HCT116 (cell line): ENCODE measurements at regions not wholly inside any gene's neighbourhood (a gene's known extent, or its start where the extent isn't known, plus 50 kb on each side); places are given as distances from the start of the nearest gene placed in this dataset.

Experiments
- ATAC-seq: fragments of 200-7000 bp; cut with Tn5 transposase; 2 replicates; pipeline ENCODE4 v1.9.1; 2020; ENCODE audit warnings: mild to moderate bottlenecking, moderate library complexity
- BruUV-seq: library from RNA; stranded (reverse); fragments of 400-500 nt; replicated peaks from 2 replicates; lab custom pipeline; 2021; lab: Mats Ljungman, UMichigan
- CTCF ChIA-PET: fragments of 300-600 bp; sonication (Branson Sonifier 250); formaldehyde crosslinking; loops from one replicate; lab custom pipeline; 2021; ENCODE audit warnings: antibody characterized with exemption; lab: Charles Lee
- POLR2A ChIA-PET: fragments of 300-600, 350-600 bp; sonication (Branson Sonifier 250); formaldehyde crosslinking; loops from one replicate; lab custom pipeline; 2021; ENCODE audit warnings: antibody characterized with exemption; lab: Charles Lee
- RAD21 ChIA-PET, 2 experiments: fragments of 300-600 bp; sonication (Branson Sonifier 250); formaldehyde crosslinking; loops; one replicate each; lab custom pipeline; 2023; ENCODE audit warnings: low total read pairs in 2 of 2; ENCODE audit not compliant: uncharacterized antibody in 2 of 2, unreplicated experiment in 2 of 2, low non-redundant PET in 1 of 2; lab: Charles Lee
- DNase-seq: peaks from one replicate; pipeline ENCODE4 v3.0.0-alpha.2; 2010; ENCODE audit warnings: low read depth, low spot score
- H2AFZ ChIP-seq: fragments of 200-600 bp; shearing (Covaris generic), sonication (generic); 2 replicates; pipeline ENCODE4 v1.6.1; 2017; ENCODE audit warnings: low read depth, mixed run types, mixed read lengths, antibody characterized with exemption, low read length; ENCODE audit not compliant: poor library complexity, severe bottlenecking
- H3K27ac ChIP-seq: 2 replicates; pipeline ENCODE4 v1.5.1; 2012; ENCODE audit warnings: low read depth, low read length
- H3K27me3 ChIP-seq: fragments of 200-600 bp; sonication (generic); 2 replicates; pipeline ENCODE4 v1.6.1; 2016; ENCODE audit warnings: mixed run types, low read length, mixed read lengths; ENCODE audit not compliant: insufficient read depth
- H3K36me3 ChIP-seq, 2 experiments: fragments of 200-500 bp in 1 of 2; fragments of 200-600 bp in 1 of 2; sonication (Bioruptor generic) in 1 of 2; sonication (generic) in 1 of 2; 2 replicates each; pipeline versions ENCODE4 v1.5.1 to v1.6.1; 2014 to 2016; ENCODE audit warnings: low read length in 2 of 2, inconsistent platforms in 1 of 2, mixed read lengths in 1 of 2, mixed run types in 1 of 2; ENCODE audit not compliant: insufficient read depth in 2 of 2, control insufficient read depth in 1 of 2
- H3K4me1 ChIP-seq, 2 experiments: fragments of 200-600 bp in 1 of 2; sonication (generic) in 1 of 2; 2 replicates each; pipeline versions ENCODE4 v1.5.1 to v1.6.1; 2012 to 2017; ENCODE audit warnings: low read length in 2 of 2, inconsistent platforms in 1 of 2, mild to moderate bottlenecking in 1 of 2, mixed read lengths in 1 of 2, mixed run types in 1 of 2, moderate library complexity in 1 of 2; ENCODE audit not compliant: insufficient read depth in 2 of 2, control insufficient read depth in 1 of 2
- H3K4me2 ChIP-seq: fragments of 200-600 bp; sonication (generic); 2 replicates; pipeline ENCODE4 v1.6.1; 2017; ENCODE audit warnings: mixed run types, low read length, mixed read lengths
- H3K4me3 ChIP-seq, 2 experiments: fragments of 200-600 bp in 1 of 2; sonication (generic) in 1 of 2; replicated peaks in 1 of 2; 2 replicates each; pipeline ENCODE4 v1.5.1; 2011 to 2016; ENCODE audit warnings: low read length in 2 of 2, control low read depth in 1 of 2, low read depth in 1 of 2, mild to moderate bottlenecking in 1 of 2, mixed read lengths in 1 of 2, mixed run types in 1 of 2
- H3K79me2 ChIP-seq: fragments of 200-600 bp; sonication (generic); 2 replicates; pipeline ENCODE4 v1.6.1; 2017; ENCODE audit warnings: mild to moderate bottlenecking, mixed run types, low read length, moderate library complexity, mixed read lengths; ENCODE audit not compliant: insufficient read depth
- H3K9ac ChIP-seq: fragments of 200-600 bp; sonication (generic); 2 replicates; pipeline ENCODE4 v1.6.1; 2016; ENCODE audit warnings: low read length, mixed read lengths
- H3K9me2 ChIP-seq: fragments of 200-600 bp; sonication (generic), shearing (Covaris generic); 2 replicates; pipeline ENCODE4 v1.6.1; 2017; ENCODE audit warnings: mixed run types, mild to moderate bottlenecking, moderate library complexity; ENCODE audit not compliant: insufficient read depth
- H3K9me3 ChIP-seq, 2 experiments: fragments of 200-500 bp in 1 of 2; fragments of 200-600 bp in 1 of 2; sonication (Bioruptor generic) in 1 of 2; sonication (generic) in 1 of 2; 2 replicates each; pipeline ENCODE4 v1.6.1; 2014 to 2017; ENCODE audit warnings: low read length in 2 of 2, mixed read lengths in 2 of 2, inconsistent platforms in 1 of 2, low read depth in 1 of 2, mild to moderate bottlenecking in 1 of 2, mixed run types in 1 of 2, moderate library complexity in 1 of 2; ENCODE audit not compliant: control insufficient read depth in 1 of 2, insufficient read depth in 1 of 2
- H4K20me1 ChIP-seq: fragments of 200-600 bp; sonication (generic), shearing (Covaris generic); 2 replicates; pipeline ENCODE4 v1.6.1; 2017; ENCODE audit warnings: mixed run types, mild to moderate bottlenecking, moderate library complexity; ENCODE audit not compliant: insufficient read depth
- CEBPB ChIP-seq: IDR thresholded peaks from 2 replicates; pipeline ENCODE4 v1.6.1; 2012; ENCODE audit warnings: low read depth
- ELF1 ChIP-seq: IDR thresholded peaks from 2 replicates; pipeline ENCODE4 v1.6.1; 2012; ENCODE audit warnings: low read depth, borderline replicate concordance
- EZH2phosphoT487 ChIP-seq: fragments of 200-600 bp; IDR thresholded peaks from 2 replicates; pipeline ENCODE4 v1.6.1; 2018; ENCODE audit warnings: antibody characterized with exemption, borderline replicate concordance
- FOSL1 ChIP-seq: IDR thresholded peaks from 2 replicates; pipeline ENCODE4 v1.6.1; 2012; ENCODE audit warnings: low read depth
- JUND ChIP-seq: IDR thresholded peaks from 2 replicates; pipeline ENCODE4 v1.6.1; 2012
- RAD21 ChIP-seq: IDR thresholded peaks from 2 replicates; pipeline ENCODE4 v1.6.1; 2012; ENCODE audit warnings: low read depth, mild to moderate bottlenecking
- SRF ChIP-seq: IDR thresholded peaks from 2 replicates; pipeline ENCODE4 v1.6.1; 2012; ENCODE audit warnings: low read depth
- YY1 ChIP-seq: IDR thresholded peaks from 2 replicates; pipeline ENCODE4 v1.6.1; 2011; ENCODE audit warnings: low read length, low read depth, moderate library complexity, mild to moderate bottlenecking; ENCODE audit not compliant: insufficient replicate concordance; ENCODE audit errors: extremely low read depth
- intact Hi-C: fragments of 100-400 bp; cut with micrococcal nuclease; formaldehyde crosslinking; loops from 2 replicates; pipeline ENCODE4 v1.10.0; 2022
- TF ChIP-seq, protein P1 (sequence below): IDR thresholded peaks from 2 replicates; pipeline ENCODE4 v1.6.1; 2011; ENCODE audit warnings: mild to moderate bottlenecking, low read length, moderate library complexity; ENCODE audit not compliant: insufficient replicate concordance; ENCODE audit errors: extremely low read depth
- TF ChIP-seq, protein P2 (sequence below): IDR thresholded peaks from 2 replicates; pipeline ENCODE4 v1.6.1; 2012; ENCODE audit warnings: low read depth
- TF ChIP-seq, protein P3 (sequence below): IDR thresholded peaks from 2 replicates; pipeline ENCODE4 v1.6.1; 2012
- TF ChIP-seq, protein P4 (sequence below), 3 experiments: fragments of 200-600 bp in 1 of 3; sonication (generic) in 1 of 3; IDR thresholded peaks in 2 of 3; conservative IDR thresholded peaks in 1 of 3; 2 replicates each; pipeline ENCODE4 v1.5.1; 2012 to 2017; ENCODE audit warnings: low read depth in 2 of 3, low read length in 2 of 3, antibody characterized with exemption in 1 of 3, borderline replicate concordance in 1 of 3, control low read depth in 1 of 3, mild to moderate bottlenecking in 1 of 3, mixed read lengths in 1 of 3, mixed run types in 1 of 3, moderate library complexity in 1 of 3; ENCODE audit not compliant: insufficient read depth in 1 of 3

DNA sequence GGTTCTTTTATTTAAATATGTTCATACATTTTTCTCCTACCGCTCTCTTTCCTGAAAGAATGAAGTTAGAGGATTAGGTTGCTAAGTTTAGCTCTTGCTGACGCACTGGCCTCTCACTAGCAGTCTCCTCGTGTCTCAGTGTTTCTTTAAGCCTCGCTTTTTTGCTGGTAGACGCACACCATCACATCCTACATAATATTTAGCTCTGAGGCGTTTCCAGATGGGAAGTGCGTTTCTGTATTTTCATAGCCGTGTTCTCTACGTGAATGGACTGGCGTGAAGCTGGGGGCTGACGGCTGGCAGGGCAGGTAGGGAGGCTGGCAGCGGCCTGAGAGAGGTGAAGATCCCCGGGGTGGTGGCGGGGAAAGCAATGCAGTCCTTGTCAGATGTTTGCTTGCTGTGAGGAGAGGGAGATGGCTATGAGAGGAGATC is 79.2 kb upstream of the SPRY4 start:
- Histone ChIP-seq H3K4me3 (no peak overlapping the region), H3K4me2 (peak overlapping the region; percentile 40), H2AFZ (no peak overlapping the region), H3K9ac (0 out of 2 replicates have a peak overlapping the region, but pooled peaks have one; percentile 1), H3K27ac (no peak overlapping the region), H3K27me3 (no peaks in the 10 kb centered on the region), H3K36me3 (no peaks in the 10 kb centered on the region), H3K9me3 (no peaks in the 10 kb centered on the region), H3K79me2 (no peaks in the 10 kb centered on the region), H4K20me1 (no peaks in the 10 kb centered on the region), H3K9me2 (no peaks in the 10 kb centered on the region), H3K4me1 (peaks cover 21 to 26% of the 10 kb centered on the region in 2 experiments)
- intact Hi-C loops, result no loop called here
- no peak for DNase-seq
- ChIA-PET POLR2A (no interaction called here), RAD21 (no interaction called here), CTCF (no interaction called here)
- no TSS peak for BruUV-seq
- TF ChIP-seq RAD21 (0 out of 2 replicates have a peak, but pooled peaks have one; percentile 1), FOSL1 (no peak)
- ATAC-seq, result no peak

DNA sequence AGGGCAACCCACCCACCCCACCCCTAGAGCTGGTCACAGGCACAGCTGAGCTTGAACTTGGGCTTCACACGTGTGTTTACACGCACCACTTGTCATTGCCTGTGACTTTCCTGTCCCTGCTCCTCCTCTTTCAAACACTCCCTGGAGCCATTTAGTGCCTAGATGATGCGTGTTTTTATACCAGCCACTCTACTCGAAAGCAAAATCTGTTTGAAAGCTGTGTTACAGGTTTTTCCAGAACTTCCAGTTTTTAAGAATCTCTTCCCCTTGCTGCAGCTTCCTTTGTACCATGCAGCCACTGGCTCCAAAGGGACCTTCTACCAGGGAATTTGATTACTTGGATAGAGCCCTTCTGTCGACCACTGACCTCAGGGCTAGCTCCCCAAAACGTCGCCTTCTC is 78.8 kb upstream of the SPRY4 start:
- H3K4me3 ChIP-seq, result no peak overlapping the region
- peak; percentile 19 for DNase-seq
- H3K27me3 ChIP-seq, result no peaks in the 10 kb centered on the region
- no peak overlapping the region; the same call in 1 of the 2 replicates for H3K27ac ChIP-seq
- peak; percentile 43 for ATAC-seq
- no TSS peak for BruUV-seq
- H4K20me1 ChIP-seq, result no peaks in the 10 kb centered on the region
- no peaks in the 10 kb centered on the region for H3K9me3 ChIP-seq
- ChIA-PET RAD21 (no interaction called here), POLR2A (no interaction called here), CTCF (no interaction called here)
- no peak overlapping the region for H2AFZ ChIP-seq
- no peaks in the 10 kb centered on the region for H3K9me2 ChIP-seq
- H3K36me3 ChIP-seq, result no peaks in the 10 kb centered on the region
- H3K79me2 ChIP-seq, result no peaks in the 10 kb centered on the region
- intact Hi-C loops, result no loop called here
- H3K4me1 ChIP-seq, result peaks cover 21 to 26% of the 10 kb centered on the region in 2 experiments
- H3K4me2 ChIP-seq, result peak overlapping the region; percentile 40
- peak overlapping the region; percentile 1; the same call in 1 of the 2 replicates for H3K9ac ChIP-seq
- TF ChIP-seq, protein P1, sequence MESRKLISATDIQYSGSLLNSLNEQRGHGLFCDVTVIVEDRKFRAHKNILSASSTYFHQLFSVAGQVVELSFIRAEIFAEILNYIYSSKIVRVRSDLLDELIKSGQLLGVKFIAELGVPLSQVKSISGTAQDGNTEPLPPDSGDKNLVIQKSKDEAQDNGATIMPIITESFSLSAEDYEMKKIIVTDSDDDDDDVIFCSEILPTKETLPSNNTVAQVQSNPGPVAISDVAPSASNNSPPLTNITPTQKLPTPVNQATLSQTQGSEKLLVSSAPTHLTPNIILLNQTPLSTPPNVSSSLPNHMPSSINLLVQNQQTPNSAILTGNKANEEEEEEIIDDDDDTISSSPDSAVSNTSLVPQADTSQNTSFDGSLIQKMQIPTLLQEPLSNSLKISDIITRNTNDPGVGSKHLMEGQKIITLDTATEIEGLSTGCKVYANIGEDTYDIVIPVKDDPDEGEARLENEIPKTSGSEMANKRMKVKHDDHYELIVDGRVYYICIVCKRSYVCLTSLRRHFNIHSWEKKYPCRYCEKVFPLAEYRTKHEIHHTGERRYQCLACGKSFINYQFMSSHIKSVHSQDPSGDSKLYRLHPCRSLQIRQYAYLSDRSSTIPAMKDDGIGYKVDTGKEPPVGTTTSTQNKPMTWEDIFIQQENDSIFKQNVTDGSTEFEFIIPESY, result no peak
- no peak for TF ChIP-seq JUND
- TF ChIP-seq, protein P2, sequence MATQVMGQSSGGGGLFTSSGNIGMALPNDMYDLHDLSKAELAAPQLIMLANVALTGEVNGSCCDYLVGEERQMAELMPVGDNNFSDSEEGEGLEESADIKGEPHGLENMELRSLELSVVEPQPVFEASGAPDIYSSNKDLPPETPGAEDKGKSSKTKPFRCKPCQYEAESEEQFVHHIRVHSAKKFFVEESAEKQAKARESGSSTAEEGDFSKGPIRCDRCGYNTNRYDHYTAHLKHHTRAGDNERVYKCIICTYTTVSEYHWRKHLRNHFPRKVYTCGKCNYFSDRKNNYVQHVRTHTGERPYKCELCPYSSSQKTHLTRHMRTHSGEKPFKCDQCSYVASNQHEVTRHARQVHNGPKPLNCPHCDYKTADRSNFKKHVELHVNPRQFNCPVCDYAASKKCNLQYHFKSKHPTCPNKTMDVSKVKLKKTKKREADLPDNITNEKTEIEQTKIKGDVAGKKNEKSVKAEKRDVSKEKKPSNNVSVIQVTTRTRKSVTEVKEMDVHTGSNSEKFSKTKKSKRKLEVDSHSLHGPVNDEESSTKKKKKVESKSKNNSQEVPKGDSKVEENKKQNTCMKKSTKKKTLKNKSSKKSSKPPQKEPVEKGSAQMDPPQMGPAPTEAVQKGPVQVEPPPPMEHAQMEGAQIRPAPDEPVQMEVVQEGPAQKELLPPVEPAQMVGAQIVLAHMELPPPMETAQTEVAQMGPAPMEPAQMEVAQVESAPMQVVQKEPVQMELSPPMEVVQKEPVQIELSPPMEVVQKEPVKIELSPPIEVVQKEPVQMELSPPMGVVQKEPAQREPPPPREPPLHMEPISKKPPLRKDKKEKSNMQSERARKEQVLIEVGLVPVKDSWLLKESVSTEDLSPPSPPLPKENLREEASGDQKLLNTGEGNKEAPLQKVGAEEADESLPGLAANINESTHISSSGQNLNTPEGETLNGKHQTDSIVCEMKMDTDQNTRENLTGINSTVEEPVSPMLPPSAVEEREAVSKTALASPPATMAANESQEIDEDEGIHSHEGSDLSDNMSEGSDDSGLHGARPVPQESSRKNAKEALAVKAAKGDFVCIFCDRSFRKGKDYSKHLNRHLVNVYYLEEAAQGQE, result no peak
- TF ChIP-seq CEBPB, result no peak
- TF ChIP-seq, protein P3, sequence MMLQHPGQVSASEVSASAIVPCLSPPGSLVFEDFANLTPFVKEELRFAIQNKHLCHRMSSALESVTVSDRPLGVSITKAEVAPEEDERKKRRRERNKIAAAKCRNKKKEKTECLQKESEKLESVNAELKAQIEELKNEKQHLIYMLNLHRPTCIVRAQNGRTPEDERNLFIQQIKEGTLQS, result no peak
- no peak for TF ChIP-seq ELF1
- TF ChIP-seq YY1, result no peak
- TF ChIP-seq EZH2phosphoT487, result no peak
- TF ChIP-seq, protein P4, sequence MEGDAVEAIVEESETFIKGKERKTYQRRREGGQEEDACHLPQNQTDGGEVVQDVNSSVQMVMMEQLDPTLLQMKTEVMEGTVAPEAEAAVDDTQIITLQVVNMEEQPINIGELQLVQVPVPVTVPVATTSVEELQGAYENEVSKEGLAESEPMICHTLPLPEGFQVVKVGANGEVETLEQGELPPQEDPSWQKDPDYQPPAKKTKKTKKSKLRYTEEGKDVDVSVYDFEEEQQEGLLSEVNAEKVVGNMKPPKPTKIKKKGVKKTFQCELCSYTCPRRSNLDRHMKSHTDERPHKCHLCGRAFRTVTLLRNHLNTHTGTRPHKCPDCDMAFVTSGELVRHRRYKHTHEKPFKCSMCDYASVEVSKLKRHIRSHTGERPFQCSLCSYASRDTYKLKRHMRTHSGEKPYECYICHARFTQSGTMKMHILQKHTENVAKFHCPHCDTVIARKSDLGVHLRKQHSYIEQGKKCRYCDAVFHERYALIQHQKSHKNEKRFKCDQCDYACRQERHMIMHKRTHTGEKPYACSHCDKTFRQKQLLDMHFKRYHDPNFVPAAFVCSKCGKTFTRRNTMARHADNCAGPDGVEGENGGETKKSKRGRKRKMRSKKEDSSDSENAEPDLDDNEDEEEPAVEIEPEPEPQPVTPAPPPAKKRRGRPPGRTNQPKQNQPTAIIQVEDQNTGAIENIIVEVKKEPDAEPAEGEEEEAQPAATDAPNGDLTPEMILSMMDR (IDR thresholded peaks at IDR 0.05 in 2 of 3, conservative IDR thresholded peaks at IDR 0.05 in 1 of 3; ENCODE audit: borderline replicate concordance in 1 of 3, insufficient read depth in 1 of 3, low read depth in 2 of 3, low read length in 2 of 3), result no peak
- TF ChIP-seq SRF, result no peak
